IMR-90 (cell line): ENCODE measurements at regions not wholly inside any gene's neighbourhood (a gene's known extent, or its start where the extent isn't known, plus 50 kb on each side); places are given as distances from the start of the nearest gene placed in this dataset.

ENCODE experiments used
- ATAC-seq: fragments of 200-7000 bp; cut with Tn5 transposase; 2 replicates; pipeline ENCODE4 v1.9.1; 2020; ENCODE audit warnings: low read depth, mild to moderate bottlenecking, moderate library complexity
- BruUV-seq: library from RNA; stranded (reverse); fragments of 400-500 nt; replicated peaks from 2 replicates; lab custom pipeline; 2021; lab: Mats Ljungman, UMichigan
- CTCF ChIA-PET: fragments of 300-600 bp; formaldehyde crosslinking; extraction: SDS; loops from one replicate; lab custom pipeline; 2021; ENCODE audit warnings: antibody characterized with exemption; lab: Yijun Ruan, JAX
- POLR2A ChIA-PET: fragments of 300-600 bp; sonication (Branson Sonifier 250); formaldehyde crosslinking; loops from one replicate; lab custom pipeline; 2022; ENCODE audit warnings: antibody characterized with exemption; ENCODE audit not compliant: unreplicated experiment; lab: Charles Lee
- DNase-seq: peaks from one replicate; pipeline ENCODE4 v3.0.0; 2013
- H2AFZ ChIP-seq: replicated peaks from 2 replicates; pipeline ENCODE3; 2013; ENCODE audit warnings: low read length, mild to moderate bottlenecking; ENCODE audit not compliant: poor library complexity
- H2AK5ac ChIP-seq: 2 replicates; pipeline ENCODE4 v1.6.1; 2013; ENCODE audit warnings: low read depth, low read length, inconsistent platforms
- H2AK9ac ChIP-seq: replicated peaks from 2 replicates; pipeline ENCODE3; 2013; ENCODE audit warnings: mild to moderate bottlenecking, low read depth, low read length, moderate library complexity; ENCODE audit not compliant: poor library complexity
- H2BK120ac ChIP-seq: 2 replicates; pipeline ENCODE4 v1.6.1; 2013; ENCODE audit warnings: low read depth, low read length, inconsistent platforms
- H2BK15ac ChIP-seq: 3 replicates; pipeline ENCODE4 v1.6.1; 2013; ENCODE audit warnings: low read depth, low read length, inconsistent platforms
- H2BK20ac ChIP-seq: 2 replicates; pipeline ENCODE4 v1.6.1; 2013; ENCODE audit warnings: low read depth, mild to moderate bottlenecking, inconsistent platforms, low read length, moderate library complexity
- H2BK5ac ChIP-seq: 2 replicates; pipeline ENCODE4 v1.6.1; 2013; ENCODE audit warnings: mild to moderate bottlenecking, low read depth, low read length, inconsistent platforms; ENCODE audit not compliant: poor library complexity, severe bottlenecking
- H3K14ac ChIP-seq: replicated peaks from 2 replicates; pipeline ENCODE4 v1.6.1; 2013; ENCODE audit warnings: low read depth, low read length, inconsistent platforms
- H3K18ac ChIP-seq: 2 replicates; pipeline ENCODE4 v1.6.1; 2013; ENCODE audit warnings: low read depth, low read length, control low read depth
- H3K23ac ChIP-seq: 2 replicates; pipeline ENCODE4 v1.6.1; 2013; ENCODE audit warnings: low read depth, low read length, inconsistent platforms
- H3K27ac ChIP-seq: 2 replicates; pipeline ENCODE4 v1.5.1; 2013; ENCODE audit warnings: mild to moderate bottlenecking, control low read depth, low read length; ENCODE audit not compliant: insufficient read depth
- H3K27me3 ChIP-seq: 2 replicates; pipeline ENCODE4 v1.6.1; 2013; ENCODE audit warnings: low read length; ENCODE audit not compliant: control insufficient read depth, insufficient read depth
- H3K36me3 ChIP-seq: 2 replicates; pipeline ENCODE4 v1.6.1; 2013; ENCODE audit warnings: low read length, mixed read lengths; ENCODE audit not compliant: control insufficient read depth, insufficient read depth
- H3K4ac ChIP-seq: 2 replicates; pipeline ENCODE4 v1.6.1; 2013; ENCODE audit warnings: low read depth, low read length, inconsistent platforms
- H3K4me1 ChIP-seq: 2 replicates; pipeline ENCODE4 v1.6.1; 2013; ENCODE audit warnings: low read length, mixed read lengths; ENCODE audit not compliant: control insufficient read depth, insufficient read depth
- H3K4me2 ChIP-seq: 2 replicates; pipeline ENCODE4 v1.6.1; 2013; ENCODE audit warnings: low read depth, mild to moderate bottlenecking, control low read depth, low read length, moderate library complexity
- H3K4me3 ChIP-seq: 2 replicates; pipeline ENCODE4 v1.5.1; 2013; ENCODE audit warnings: low read depth, mild to moderate bottlenecking, control low read depth, low read length, moderate library complexity; ENCODE audit not compliant: insufficient read depth
- H3K56ac ChIP-seq: 2 replicates; pipeline ENCODE4 v1.6.1; 2013; ENCODE audit warnings: low read length, inconsistent platforms; ENCODE audit not compliant: insufficient read depth; ENCODE audit errors: extremely low read depth
- H3K79me1 ChIP-seq, 2 experiments: 2 replicates each; pipeline ENCODE4 v1.6.1; 2013; ENCODE audit warnings: low read length in 2 of 2, inconsistent platforms in 1 of 2, low read depth in 1 of 2
- H3K9ac ChIP-seq: 2 replicates; pipeline ENCODE4 v1.6.1; 2013; ENCODE audit warnings: low read depth, low read length, control low read depth
- H3K9me1 ChIP-seq: 2 replicates; pipeline ENCODE4 v1.6.1; 2013; ENCODE audit warnings: low read length, inconsistent platforms; ENCODE audit not compliant: insufficient read depth
- H3K9me3 ChIP-seq: 2 replicates; pipeline ENCODE4 v1.6.1; 2013; ENCODE audit warnings: low read length; ENCODE audit not compliant: control insufficient read depth, insufficient read depth
- H4K20me1 ChIP-seq: 2 replicates; pipeline ENCODE4 v1.6.1; 2013; ENCODE audit warnings: low read length, inconsistent platforms; ENCODE audit not compliant: insufficient read depth
- H4K5ac ChIP-seq: 2 replicates; pipeline ENCODE4 v1.6.1; 2013; ENCODE audit warnings: mild to moderate bottlenecking, low read depth, low read length, control low read depth
- H4K8ac ChIP-seq, 2 experiments: 2 replicates each; pipeline ENCODE4 v1.6.1; 2013; ENCODE audit warnings: low read depth in 2 of 2, low read length in 2 of 2, control low read depth in 1 of 2, inconsistent platforms in 1 of 2
- H4K91ac ChIP-seq: 2 replicates; pipeline ENCODE4 v1.6.1; 2013; ENCODE audit warnings: low read depth, low read length, inconsistent platforms; ENCODE audit not compliant: insufficient read depth
- BHLHE40 ChIP-seq: fragments of 150-350 bp; IDR thresholded peaks from 2 replicates; pipeline ENCODE4 v1.6.1; 2016; ENCODE audit warnings: mild to moderate bottlenecking, low read depth, low read length
- CEBPB ChIP-seq: IDR thresholded peaks from 2 replicates; pipeline ENCODE4 v1.6.1; 2012; ENCODE audit warnings: low read depth, low read length, improper control_type of control experiment
- CHD1 ChIP-seq: IDR thresholded peaks from 2 replicates; pipeline ENCODE4 v1.6.1; 2012; ENCODE audit warnings: low read depth, low read length, improper control_type of control experiment
- NFE2L2 ChIP-seq: fragments of 150-350 bp; IDR thresholded peaks from 2 replicates; pipeline ENCODE4 v1.6.1; 2016; ENCODE audit warnings: low read depth, mild to moderate bottlenecking, low read length
- RFX5 ChIP-seq: IDR thresholded peaks from 2 replicates; pipeline ENCODE4 v1.8.0; 2012; ENCODE audit warnings: low read depth, mild to moderate bottlenecking, low read length, moderate library complexity
- SMC3 ChIP-seq: fragments of 150-350 bp; IDR thresholded peaks from 2 replicates; pipeline ENCODE4 v1.6.1; 2016; ENCODE audit warnings: low read depth, mild to moderate bottlenecking, antibody characterized with exemption, low read length, moderate library complexity
- WGBS, 2 experiments: methylation state at CpG; one replicate each; pipeline versions ENCODE4 v1.1.5 to v1.1.7; 2013; ENCODE audit warnings: missing lambda C conversion rate in 2 of 2; ENCODE audit not compliant: insufficient read length in 1 of 2; ENCODE audit errors: extremely low coverage in 2 of 2; 5-methylcytosine and 5-hydroxymethylcytosine counted together
- dilution Hi-C: fragments of 300-500 bp; cut with HindIII; formaldehyde crosslinking; loops from one replicate; pipeline ENCODE4 v1.14.3; 2018; ENCODE audit warnings: low sequenced_read_pairs; ENCODE audit not compliant: unreplicated experiment
- in situ Hi-C: fragments of 300-500 bp; cut with MboI; formaldehyde crosslinking; loops from 3 replicates; pipeline ENCODE4 v1.14.3; 2019; ENCODE audit warnings: low sequenced_read_pairs, inconsistent platforms, mixed read lengths
- intact Hi-C: fragments of 100-400 bp; cut with micrococcal nuclease; formaldehyde crosslinking; loops from 2 replicates; pipeline ENCODE4 v1.10.0; 2022

DNA sequence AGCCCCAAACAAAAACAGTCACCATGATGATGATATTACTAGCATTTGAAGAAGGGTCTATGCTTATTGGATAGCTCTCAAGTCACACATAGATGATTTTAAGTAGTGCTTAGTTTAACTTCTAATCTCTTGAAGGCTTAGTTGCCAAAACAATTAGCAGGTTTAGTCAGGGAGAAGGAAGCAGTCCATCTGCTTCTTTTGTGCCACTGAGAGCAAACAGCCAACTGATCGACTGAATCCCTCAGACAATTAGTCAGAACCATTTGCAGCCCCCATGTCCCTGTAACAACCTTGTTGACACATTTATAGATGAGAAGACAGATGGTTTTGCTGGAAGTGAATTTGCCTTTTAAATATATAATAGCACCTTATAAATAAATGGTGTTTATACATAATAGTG is 585.1 kb upstream of the SUCLG2 start:
- no peak overlapping the region for H2BK15ac ChIP-seq
- no peak overlapping the region for H3K56ac ChIP-seq
- dilution Hi-C loops: no loop called here

More for the DNA sequence above, 585.1 kb upstream of the SUCLG2 start:
- in situ Hi-C loops: loop anchor here (25.0 kb wide), 1 partner anchor 98 kb away; no protein-coding TSS in a partner anchor
- Histone ChIP-seq H3K4ac (no peak overlapping the region), H4K8ac (no peak overlapping the region), H3K4me1 (no peaks in the 10 kb centered on the region), H2AK5ac (no peak overlapping the region), H4K20me1 (no peaks in the 10 kb centered on the region), H4K5ac (no peak overlapping the region), H3K4me2 (no peak overlapping the region), H3K9me1 (no peaks in the 10 kb centered on the region), H3K4me3 (no peak overlapping the region), H2BK5ac (no peak overlapping the region), H2BK120ac (no peak overlapping the region), H3K36me3 (no peaks in the 10 kb centered on the region), H2AK9ac (no peak overlapping the region), H3K18ac (no peak overlapping the region), H3K9ac (no peak overlapping the region), H3K27me3 (no peaks in the 10 kb centered on the region), H3K23ac (no peak overlapping the region), H3K14ac (no peak overlapping the region), H3K79me1 (no peaks in the 10 kb centered on the region), H3K9me3 (0 out of 2 replicates have a peak, but pooled peaks cover 2% of the 10 kb centered on the region), H2AFZ (no peak overlapping the region), H4K91ac (no peak overlapping the region), H3K27ac (no peak overlapping the region), H2BK20ac (no peak overlapping the region)
- no peak for DNase-seq
- no TSS peak for BruUV-seq
- ATAC-seq: no peak
- CTCF ChIA-PET: no interaction called here
- WGBS, 2 experiments: no CpG with 5 or more reads among the region's 1 CpG
- POLR2A ChIA-PET: no interaction called here
- intact Hi-C loops: no loop called here
- no peak for TF ChIP-seq RFX5
- TF ChIP-seq NFE2L2: no peak
- no peak for TF ChIP-seq CEBPB
- TF ChIP-seq SMC3: no peak
- no peak for TF ChIP-seq BHLHE40
- no peak for TF ChIP-seq CHD1
